ENCODE measurements at regions not wholly inside any gene's neighbourhood (a gene's known extent, or its start where the extent isn't known, plus 50 kb on each side); places are given as distances from the start of the nearest gene placed in this dataset.

GRCh38 chr2:133711201-133711600 lies 142.9 kb upstream of the NCKAP5 start:
- TF ChIP-seq REST (IDR thresholded peaks at IDR 0.05; ENCODE audit: unreplicated experiment) (no peak), CTCF (conservative IDR thresholded peaks at IDR 0.05; ENCODE audit: low read depth in 2 of 2) (no peak), POLR2AphosphoS5 (IDR thresholded peaks at IDR 0.05; ENCODE audit: low read depth) (no peak), EZH2 (IDR thresholded peaks at IDR 0.05; ENCODE audit: low read depth, unreplicated experiment) (no peak), JUNB (IDR thresholded peaks at IDR 0.05; ENCODE audit: unreplicated experiment) (no peak), CREB1 (CRISPR knock-in tag; IDR thresholded peaks at IDR 0.05; ENCODE audit: low read depth) (no peak), EZH2phosphoT487 (IDR thresholded peaks at IDR 0.05; ENCODE audit: unreplicated experiment) (no peak), NANOG (IDR thresholded peaks at IDR 0.05; ENCODE audit: borderline replicate concordance) (no peak), ZNF462 (CRISPR knock-in tag; IDR thresholded peaks at IDR 0.05) (no peak), ZNF331 (CRISPR knock-in tag; IDR thresholded peaks at IDR 0.05; ENCODE audit: low read depth) (no peak), ETS1 (IDR thresholded peaks at IDR 0.05) (no peak), STAT1 (IDR thresholded peaks at IDR 0.05; ENCODE audit: unreplicated experiment) (no peak), ZNF114 (CRISPR knock-in tag; IDR thresholded peaks at IDR 0.05) (no peak)

All from GM23338 (cell line).